ENCODE measurements at regions not wholly inside any gene's neighbourhood (a gene's known extent, or its start where the extent isn't known, plus 50 kb on each side); places are given as distances from the start of the nearest gene placed in this dataset.
A peak's percentile ranks its signal among the peaks of the same experiment; 100 is the strongest.

GRCh38 chr12:47441490-47441889, 264.3 kb downstream of the RPAP3 start:
- Histone ChIP-seq H3K4me2 (ENCODE audit: low read length) (no peak overlapping the region), H3K36me3 (ENCODE audit: low read depth, low read length) (no peaks in the 10 kb centered on the region), H3K9ac (ENCODE audit: low read length) (no peak overlapping the region), H3K9me2 (replicated peaks; ENCODE audit: low read length) (no peaks in the 10 kb centered on the region), H3K27me3 (ENCODE audit: low read length) (no peaks in the 10 kb centered on the region), H3K4me1 (ENCODE audit: insufficient read depth, low read length) (0 out of 2 replicates have a peak, but pooled peaks cover 4% of the 10 kb centered on the region), H3K27ac (ENCODE audit: low read length) (no peak overlapping the region), H3F3A (ENCODE audit: low read length, unreplicated experiment) (no peaks in the 10 kb centered on the region), H3K9me3 (ENCODE audit: low read length) (peaks cover 5% of the 10 kb centered on the region; the same call in 1 of the 2 replicates), H3K4me3 (ENCODE audit: low read length) (no peak overlapping the region), H4K20me1 (ENCODE audit: low read length) (no peaks in the 10 kb centered on the region), H3K79me2 (ENCODE audit: low read length) (no peaks in the 10 kb centered on the region), H2AFZ (ENCODE audit: low read length) (no peak overlapping the region)
- intact Hi-C loops (cut with micrococcal nuclease): no loop called here
- ATAC-seq: no peak
- no peak for DNase-seq
- CTCF ChIA-PET: no interaction called here
- no TSS peak for BruUV-seq (replicated peaks)
- no peak for TF ChIP-seq EZH2phosphoT487 (IDR thresholded peaks at IDR 0.05; ENCODE audit: borderline replicate concordance, low read length)
- no peak for TF ChIP-seq CTCF (conservative IDR thresholded peaks at IDR 0.05; ENCODE audit: low read depth, low read length)
- no peak for TF ChIP-seq EZH2 (IDR thresholded peaks at IDR 0.05; ENCODE audit: low read length, unreplicated experiment)
- POLR2A ChIA-PET (ENCODE audit: unreplicated experiment): no interaction called here

GRCh38 chr12:47438175-47438574, 267.7 kb downstream of the RPAP3 start:
- no TSS peak for BruUV-seq (replicated peaks)
- Histone ChIP-seq H3K27me3 (ENCODE audit: low read length) (no peaks in the 10 kb centered on the region), H3K4me1 (ENCODE audit: insufficient read depth, low read length) (0 out of 2 replicates have a peak, but pooled peaks cover 4% of the 10 kb centered on the region), H3K9me3 (ENCODE audit: low read length) (peaks cover 5% of the 10 kb centered on the region; the same call in 1 of the 2 replicates), H4K20me1 (ENCODE audit: low read length) (no peaks in the 10 kb centered on the region), H3F3A (ENCODE audit: low read length, unreplicated experiment) (no peaks in the 10 kb centered on the region), H3K4me3 (ENCODE audit: low read length) (no peak overlapping the region), H3K4me2 (ENCODE audit: low read length) (no peak overlapping the region), H3K36me3 (ENCODE audit: low read depth, low read length) (no peaks in the 10 kb centered on the region), H3K79me2 (ENCODE audit: low read length) (no peaks in the 10 kb centered on the region), H3K9ac (ENCODE audit: low read length) (no peak overlapping the region), H3K27ac (ENCODE audit: low read length) (no peak overlapping the region), H3K9me2 (replicated peaks; ENCODE audit: low read length) (no peaks in the 10 kb centered on the region), H2AFZ (ENCODE audit: low read length) (no peak overlapping the region)
- intact Hi-C loops (cut with micrococcal nuclease): no loop called here
- POLR2A ChIA-PET (ENCODE audit: unreplicated experiment): no interaction called here
- TF ChIP-seq EZH2phosphoT487 (IDR thresholded peaks at IDR 0.05; ENCODE audit: borderline replicate concordance, low read length): no peak
- CTCF ChIA-PET: no interaction called here
- ATAC-seq (no peak), DNase-seq (no peak)

- no peaks in the 10 kb centered on the region for H3K79me2 ChIP-seq (ENCODE audit: low read length)
- POLR2A ChIA-PET (ENCODE audit: unreplicated experiment): no interaction called here
- 0 out of 2 replicates have a peak, but pooled peaks cover 4% of the 10 kb centered on the region for H3K4me1 ChIP-seq (ENCODE audit: insufficient read depth, low read length)
- no peak overlapping the region for H3K4me2 ChIP-seq (ENCODE audit: low read length)
- intact Hi-C loops (cut with micrococcal nuclease): no loop called here
- H3K27me3 ChIP-seq (ENCODE audit: low read length): no peaks in the 10 kb centered on the region
- H3K27ac ChIP-seq (ENCODE audit: low read length): no peak overlapping the region
- no peak overlapping the region for H2AFZ ChIP-seq (ENCODE audit: low read length)
- H3K9me3 ChIP-seq (ENCODE audit: low read length): no peaks in the 10 kb centered on the region; the same call in 1 of the 2 replicates
- H3F3A ChIP-seq (ENCODE audit: low read length, unreplicated experiment): no peaks in the 10 kb centered on the region
- ATAC-seq (peak; percentile 68), DNase-seq (peak; percentile 45)
- no TSS peak for BruUV-seq (replicated peaks)
- CTCF ChIA-PET: no interaction called here
- no peaks in the 10 kb centered on the region for H3K9me2 ChIP-seq (replicated peaks; ENCODE audit: low read length)
- no peaks in the 10 kb centered on the region for H3K36me3 ChIP-seq (ENCODE audit: low read depth, low read length)
- no peaks in the 10 kb centered on the region for H4K20me1 ChIP-seq (ENCODE audit: low read length)
- H3K4me3 ChIP-seq (ENCODE audit: low read length): no peak overlapping the region
- H3K9ac ChIP-seq (ENCODE audit: low read length): no peak overlapping the region
- TF ChIP-seq CTCF (conservative IDR thresholded peaks at IDR 0.05; ENCODE audit: low read depth, low read length) (no peak), EZH2phosphoT487 (IDR thresholded peaks at IDR 0.05; ENCODE audit: borderline replicate concordance, low read length) (no peak)
These were observed 268.3 kb downstream of the RPAP3 start for GRCh38 chr12:47437570-47437969.

All from PC-3 (cell line).